Neutrophil (primary cell): ENCODE measurements at regions not wholly inside any gene's neighbourhood (a gene's known extent, or its start where the extent isn't known, plus 50 kb on each side); places are given as distances from the start of the nearest gene placed in this dataset.

Experiments
- H3K27ac ChIP-seq: fragments of 200-600 bp; sonication (generic); 2 replicates; pipeline ENCODE4 v1.5.1; 2016; ENCODE audit warnings: mild to moderate bottlenecking, moderate library complexity
- H3K27me3 ChIP-seq: fragments of 200-600 bp; sonication (generic); 2 replicates; pipeline ENCODE4 v1.6.0; 2016; ENCODE audit warnings: mild to moderate bottlenecking
- H3K36me3 ChIP-seq: fragments of 200-600 bp; sonication (generic); 2 replicates; pipeline ENCODE4 v1.5.1; 2017
- H3K4me1 ChIP-seq, 2 experiments: fragments of 200-600 bp in 1 of 2; sonication (generic) in 1 of 2; 1 replicate in 1 of 2; 2 replicates in 1 of 2; pipeline versions ENCODE4 v1.5.1 to v1.6.1; 2013 to 2016; ENCODE audit warnings: low read depth in 1 of 2, low read length in 1 of 2, mild to moderate bottlenecking in 1 of 2, moderate library complexity in 1 of 2; ENCODE audit not compliant: control insufficient read depth in 1 of 2, insufficient read depth in 1 of 2
- H3K4me3 ChIP-seq, 2 experiments: fragments of 200-600 bp in 1 of 2; sonication (generic) in 1 of 2; 1 replicate in 1 of 2; 2 replicates in 1 of 2; pipeline ENCODE4 v1.5.1; 2013 to 2016; ENCODE audit warnings: low read depth in 1 of 2, low read length in 1 of 2, mild to moderate bottlenecking in 1 of 2, moderate library complexity in 1 of 2
- H3K9me3 ChIP-seq: fragments of 200-600 bp; sonication (generic); 2 replicates; pipeline ENCODE4 v1.5.1; 2016
- TF ChIP-seq, protein P1 (sequence below): fragments of 200-600 bp; sonication (generic); IDR thresholded peaks from 2 replicates; pipeline ENCODE4 v1.5.1; 2016; ENCODE audit warnings: antibody characterized with exemption

DNA sequence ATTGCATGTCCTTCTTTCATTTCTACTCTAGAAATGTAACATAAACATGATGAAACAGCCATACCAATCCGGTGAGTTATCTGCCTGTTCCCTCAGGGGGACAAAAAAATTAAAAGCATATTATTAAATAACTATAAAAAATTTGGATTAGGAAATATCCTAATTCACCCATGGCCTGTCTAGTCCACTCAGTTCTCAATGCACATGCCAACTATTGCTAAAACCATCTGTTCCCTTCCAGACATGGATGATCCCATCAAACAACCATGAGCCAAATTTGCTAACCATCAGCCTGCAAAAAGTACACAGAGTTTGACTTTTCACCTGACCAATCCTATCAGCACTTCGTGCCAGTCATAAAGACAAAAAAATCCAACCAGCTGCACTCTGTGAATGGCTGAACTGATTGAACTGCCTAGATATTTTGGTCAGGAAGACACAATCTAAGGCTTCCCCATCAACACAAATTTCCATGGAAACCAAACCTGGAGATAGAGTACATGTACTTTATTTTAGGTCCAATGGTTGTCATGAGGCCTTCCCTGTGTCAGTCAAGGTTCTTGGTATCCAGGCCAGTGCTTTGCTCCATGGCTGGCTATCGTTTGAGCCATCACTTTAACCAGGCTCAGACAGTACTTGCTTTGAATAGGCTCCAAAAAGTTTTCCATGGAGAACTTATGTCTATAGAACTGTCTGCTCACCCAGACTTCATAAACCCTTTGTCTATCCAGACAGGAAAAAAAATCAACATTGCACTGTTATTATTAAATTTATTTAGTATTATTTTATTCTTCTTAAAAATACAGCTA lies 570.8 kb downstream of the LTN1 start:
- no peak overlapping the region for H3K4me3 ChIP-seq
- H3K36me3 ChIP-seq, result no peaks in the 10 kb centered on the region
- H3K4me1 ChIP-seq, result no peaks in the 10 kb centered on the region
- no peaks in the 10 kb centered on the region for H3K27me3 ChIP-seq
- H3K27ac ChIP-seq, result no peak overlapping the region
- TF ChIP-seq, protein P1, sequence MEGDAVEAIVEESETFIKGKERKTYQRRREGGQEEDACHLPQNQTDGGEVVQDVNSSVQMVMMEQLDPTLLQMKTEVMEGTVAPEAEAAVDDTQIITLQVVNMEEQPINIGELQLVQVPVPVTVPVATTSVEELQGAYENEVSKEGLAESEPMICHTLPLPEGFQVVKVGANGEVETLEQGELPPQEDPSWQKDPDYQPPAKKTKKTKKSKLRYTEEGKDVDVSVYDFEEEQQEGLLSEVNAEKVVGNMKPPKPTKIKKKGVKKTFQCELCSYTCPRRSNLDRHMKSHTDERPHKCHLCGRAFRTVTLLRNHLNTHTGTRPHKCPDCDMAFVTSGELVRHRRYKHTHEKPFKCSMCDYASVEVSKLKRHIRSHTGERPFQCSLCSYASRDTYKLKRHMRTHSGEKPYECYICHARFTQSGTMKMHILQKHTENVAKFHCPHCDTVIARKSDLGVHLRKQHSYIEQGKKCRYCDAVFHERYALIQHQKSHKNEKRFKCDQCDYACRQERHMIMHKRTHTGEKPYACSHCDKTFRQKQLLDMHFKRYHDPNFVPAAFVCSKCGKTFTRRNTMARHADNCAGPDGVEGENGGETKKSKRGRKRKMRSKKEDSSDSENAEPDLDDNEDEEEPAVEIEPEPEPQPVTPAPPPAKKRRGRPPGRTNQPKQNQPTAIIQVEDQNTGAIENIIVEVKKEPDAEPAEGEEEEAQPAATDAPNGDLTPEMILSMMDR, result no peak
- H3K9me3 ChIP-seq, result no peaks in the 10 kb centered on the region

DNA sequence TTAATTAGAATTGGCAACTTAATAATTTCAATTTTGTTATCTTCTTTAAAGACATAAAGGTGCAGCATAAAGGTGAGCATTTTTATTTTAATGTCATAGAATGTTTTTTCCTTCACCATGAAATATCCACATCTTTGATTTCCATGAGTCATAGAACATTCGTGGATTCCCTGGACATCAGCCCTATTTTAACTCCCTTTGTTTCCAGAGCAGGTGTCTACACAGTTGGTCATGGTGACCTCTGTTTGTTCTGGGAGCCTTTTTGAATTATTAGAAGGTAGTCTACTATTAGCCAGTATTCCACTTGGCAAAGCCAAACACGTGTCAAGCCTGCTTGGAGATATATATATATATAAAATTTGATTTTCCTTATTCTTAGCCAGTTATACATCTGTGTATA lies 572.9 kb downstream of the LTN1 start:
- Histone ChIP-seq H3K36me3 (no peaks in the 10 kb centered on the region), H3K4me1 (no peaks in the 10 kb centered on the region), H3K9me3 (no peaks in the 10 kb centered on the region), H3K27ac (no peak overlapping the region), H3K4me3 (no peak overlapping the region), H3K27me3 (no peaks in the 10 kb centered on the region)
- TF ChIP-seq, protein P1, result no peak

DNA sequence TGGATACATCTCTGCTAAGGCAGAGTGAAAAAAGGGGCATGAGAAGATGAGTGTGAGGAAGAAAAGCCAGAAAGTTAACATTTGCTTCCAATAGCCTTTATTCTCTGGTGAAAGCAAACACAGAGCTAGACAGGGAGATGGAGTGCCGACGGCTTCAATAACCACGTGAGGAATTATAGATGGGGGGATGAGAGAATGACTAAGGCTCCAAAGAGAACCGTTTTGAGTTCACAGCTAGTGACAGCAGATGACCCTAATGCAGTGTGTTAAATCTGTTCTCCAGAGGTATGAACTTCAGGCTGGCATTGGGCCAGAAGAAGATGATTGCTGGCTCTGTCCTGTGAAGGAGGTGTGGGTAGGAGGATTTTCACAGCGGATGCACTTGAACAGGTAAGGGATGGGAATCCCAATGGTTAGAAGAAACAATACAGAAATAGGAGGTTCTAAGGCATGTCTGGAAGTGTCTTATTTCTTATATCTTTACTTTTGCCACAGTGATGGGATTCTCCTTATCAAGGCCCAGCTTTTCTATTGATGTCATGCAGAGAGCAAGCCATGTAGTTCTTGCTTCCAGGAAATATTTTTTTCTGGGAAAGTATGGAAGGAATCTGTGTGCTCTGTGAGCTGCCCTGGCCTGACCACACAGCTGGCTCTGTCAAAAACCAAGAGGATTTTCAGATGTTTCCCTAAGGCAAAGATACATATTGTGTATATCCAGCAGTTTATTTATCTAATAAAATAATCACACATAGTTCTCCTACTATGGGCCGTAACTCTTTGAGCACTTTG lies 573.8 kb downstream of the LTN1 start:
- Histone ChIP-seq H3K36me3 (no peaks in the 10 kb centered on the region), H3K9me3 (no peaks in the 10 kb centered on the region), H3K4me1 (no peaks in the 10 kb centered on the region), H3K27ac (no peak overlapping the region), H3K4me3 (no peak overlapping the region), H3K27me3 (no peaks in the 10 kb centered on the region)
- TF ChIP-seq, protein P1, result no peak

DNA sequence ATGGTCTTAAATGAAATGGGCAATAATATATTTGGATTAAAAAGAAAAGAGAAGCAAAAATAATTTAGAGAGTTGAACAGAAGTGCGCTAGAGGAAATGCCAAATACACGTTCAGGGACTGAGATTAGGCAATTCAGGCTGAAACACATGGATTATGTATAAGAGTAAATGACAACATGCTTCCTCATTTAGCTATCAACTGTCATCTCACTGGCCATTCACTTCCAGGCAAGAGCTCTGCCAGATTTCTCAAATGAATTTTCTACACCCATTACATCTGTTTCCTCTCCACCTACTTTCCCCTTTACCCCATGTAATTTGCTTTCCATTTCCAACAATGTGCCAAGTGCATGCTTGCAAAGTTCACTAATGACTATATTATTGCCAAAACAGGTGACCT lies 582.4 kb downstream of the LTN1 start:
- H3K9me3 ChIP-seq, result no peaks in the 10 kb centered on the region
- H3K27ac ChIP-seq, result no peak overlapping the region
- H3K4me1 ChIP-seq, result peaks cover 9 to 17% of the 10 kb centered on the region in 2 experiments
- H3K27me3 ChIP-seq, result no peaks in the 10 kb centered on the region
- no peaks in the 10 kb centered on the region for H3K36me3 ChIP-seq
- TF ChIP-seq, protein P1, result no peak
- no peak overlapping the region for H3K4me3 ChIP-seq

DNA sequence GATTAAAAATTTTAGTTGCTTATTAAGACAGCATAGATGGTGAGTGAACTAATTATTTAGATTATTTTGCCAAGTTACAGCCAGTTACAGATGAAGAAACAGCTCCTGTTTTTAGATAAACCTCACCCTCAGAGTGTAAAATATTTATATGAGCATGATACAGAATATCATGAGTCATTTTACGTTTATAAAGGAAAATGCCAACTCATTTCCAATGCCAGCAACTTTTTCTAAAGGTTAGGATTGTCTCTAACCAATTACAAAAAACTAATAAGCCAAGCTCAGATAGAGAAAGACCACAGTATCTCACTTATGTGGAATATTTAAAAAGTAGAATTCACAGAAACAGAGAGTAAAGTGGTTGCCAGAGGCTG lies 590.1 kb downstream of the LTN1 start:
- H3K4me1 ChIP-seq, result no peaks in the 10 kb centered on the region
- H3K27me3 ChIP-seq, result no peaks in the 10 kb centered on the region
- TF ChIP-seq, protein P1, result no peak
- H3K36me3 ChIP-seq, result no peaks in the 10 kb centered on the region
- peaks cover 4% of the 10 kb centered on the region for H3K9me3 ChIP-seq
- H3K27ac ChIP-seq, result no peak overlapping the region
- no peak overlapping the region for H3K4me3 ChIP-seq
